HCT116 (cell line): ENCODE measurements at regions not wholly inside any gene's neighbourhood (a gene's known extent, or its start where the extent isn't known, plus 50 kb on each side); places are given as distances from the start of the nearest gene placed in this dataset.

Source experiments
- ATAC-seq: fragments of 200-7000 bp; cut with Tn5 transposase; 2 replicates; pipeline ENCODE4 v1.9.1; 2020; ENCODE audit warnings: mild to moderate bottlenecking, moderate library complexity
- BruUV-seq: library from RNA; stranded (reverse); fragments of 400-500 nt; replicated peaks from 2 replicates; lab custom pipeline; 2021; lab: Mats Ljungman, UMichigan
- CTCF ChIA-PET: fragments of 300-600 bp; sonication (Branson Sonifier 250); formaldehyde crosslinking; loops from one replicate; lab custom pipeline; 2021; ENCODE audit warnings: antibody characterized with exemption; lab: Charles Lee
- POLR2A ChIA-PET: fragments of 300-600, 350-600 bp; sonication (Branson Sonifier 250); formaldehyde crosslinking; loops from one replicate; lab custom pipeline; 2021; ENCODE audit warnings: antibody characterized with exemption; lab: Charles Lee
- RAD21 ChIA-PET, 2 experiments: fragments of 300-600 bp; sonication (Branson Sonifier 250); formaldehyde crosslinking; loops; one replicate each; lab custom pipeline; 2023; ENCODE audit warnings: low total read pairs in 2 of 2; ENCODE audit not compliant: uncharacterized antibody in 2 of 2, unreplicated experiment in 2 of 2, low non-redundant PET in 1 of 2; lab: Charles Lee
- DNase-seq: peaks from one replicate; pipeline ENCODE4 v3.0.0-alpha.2; 2010; ENCODE audit warnings: low read depth, low spot score
- H2AFZ ChIP-seq: fragments of 200-600 bp; shearing (Covaris generic), sonication (generic); 2 replicates; pipeline ENCODE4 v1.6.1; 2017; ENCODE audit warnings: low read depth, mixed run types, mixed read lengths, antibody characterized with exemption, low read length; ENCODE audit not compliant: poor library complexity, severe bottlenecking
- H3K27ac ChIP-seq: 2 replicates; pipeline ENCODE4 v1.5.1; 2012; ENCODE audit warnings: low read depth, low read length
- H3K27me3 ChIP-seq: fragments of 200-600 bp; sonication (generic); 2 replicates; pipeline ENCODE4 v1.6.1; 2016; ENCODE audit warnings: mixed run types, low read length, mixed read lengths; ENCODE audit not compliant: insufficient read depth
- H3K36me3 ChIP-seq, 2 experiments: fragments of 200-500 bp in 1 of 2; fragments of 200-600 bp in 1 of 2; sonication (Bioruptor generic) in 1 of 2; sonication (generic) in 1 of 2; 2 replicates each; pipeline versions ENCODE4 v1.5.1 to v1.6.1; 2014 to 2016; ENCODE audit warnings: low read length in 2 of 2, inconsistent platforms in 1 of 2, mixed read lengths in 1 of 2, mixed run types in 1 of 2; ENCODE audit not compliant: insufficient read depth in 2 of 2, control insufficient read depth in 1 of 2
- H3K4me1 ChIP-seq, 2 experiments: fragments of 200-600 bp in 1 of 2; sonication (generic) in 1 of 2; 2 replicates each; pipeline versions ENCODE4 v1.5.1 to v1.6.1; 2012 to 2017; ENCODE audit warnings: low read length in 2 of 2, inconsistent platforms in 1 of 2, mild to moderate bottlenecking in 1 of 2, mixed read lengths in 1 of 2, mixed run types in 1 of 2, moderate library complexity in 1 of 2; ENCODE audit not compliant: insufficient read depth in 2 of 2, control insufficient read depth in 1 of 2
- H3K4me2 ChIP-seq: fragments of 200-600 bp; sonication (generic); 2 replicates; pipeline ENCODE4 v1.6.1; 2017; ENCODE audit warnings: mixed run types, low read length, mixed read lengths
- H3K4me3 ChIP-seq, 2 experiments: fragments of 200-600 bp in 1 of 2; sonication (generic) in 1 of 2; replicated peaks in 1 of 2; 2 replicates each; pipeline ENCODE4 v1.5.1; 2011 to 2016; ENCODE audit warnings: low read length in 2 of 2, control low read depth in 1 of 2, low read depth in 1 of 2, mild to moderate bottlenecking in 1 of 2, mixed read lengths in 1 of 2, mixed run types in 1 of 2
- H3K79me2 ChIP-seq: fragments of 200-600 bp; sonication (generic); 2 replicates; pipeline ENCODE4 v1.6.1; 2017; ENCODE audit warnings: mild to moderate bottlenecking, mixed run types, low read length, moderate library complexity, mixed read lengths; ENCODE audit not compliant: insufficient read depth
- H3K9ac ChIP-seq: fragments of 200-600 bp; sonication (generic); 2 replicates; pipeline ENCODE4 v1.6.1; 2016; ENCODE audit warnings: low read length, mixed read lengths
- H3K9me2 ChIP-seq: fragments of 200-600 bp; sonication (generic), shearing (Covaris generic); 2 replicates; pipeline ENCODE4 v1.6.1; 2017; ENCODE audit warnings: mixed run types, mild to moderate bottlenecking, moderate library complexity; ENCODE audit not compliant: insufficient read depth
- H3K9me3 ChIP-seq, 2 experiments: fragments of 200-500 bp in 1 of 2; fragments of 200-600 bp in 1 of 2; sonication (Bioruptor generic) in 1 of 2; sonication (generic) in 1 of 2; 2 replicates each; pipeline ENCODE4 v1.6.1; 2014 to 2017; ENCODE audit warnings: low read length in 2 of 2, mixed read lengths in 2 of 2, inconsistent platforms in 1 of 2, low read depth in 1 of 2, mild to moderate bottlenecking in 1 of 2, mixed run types in 1 of 2, moderate library complexity in 1 of 2; ENCODE audit not compliant: control insufficient read depth in 1 of 2, insufficient read depth in 1 of 2
- H4K20me1 ChIP-seq: fragments of 200-600 bp; sonication (generic), shearing (Covaris generic); 2 replicates; pipeline ENCODE4 v1.6.1; 2017; ENCODE audit warnings: mixed run types, mild to moderate bottlenecking, moderate library complexity; ENCODE audit not compliant: insufficient read depth
- ATF3 ChIP-seq: IDR thresholded peaks from 2 replicates; pipeline ENCODE4 v1.6.1; 2012
- CBX3 ChIP-seq: IDR thresholded peaks from 2 replicates; pipeline ENCODE4 v1.6.1; 2012; ENCODE audit warnings: low read depth
- CEBPB ChIP-seq: IDR thresholded peaks from 2 replicates; pipeline ENCODE4 v1.6.1; 2012; ENCODE audit warnings: low read depth
- CTCF ChIP-seq, 3 experiments: fragments of 200-600 bp in 1 of 3; sonication (generic) in 1 of 3; IDR thresholded peaks in 2 of 3; conservative IDR thresholded peaks in 1 of 3; 2 replicates each; pipeline ENCODE4 v1.5.1; 2012 to 2017; ENCODE audit warnings: low read depth in 2 of 3, low read length in 2 of 3, antibody characterized with exemption in 1 of 3, borderline replicate concordance in 1 of 3, control low read depth in 1 of 3, mild to moderate bottlenecking in 1 of 3, mixed read lengths in 1 of 3, mixed run types in 1 of 3, moderate library complexity in 1 of 3; ENCODE audit not compliant: insufficient read depth in 1 of 3
- EGR1 ChIP-seq: IDR thresholded peaks from 2 replicates; pipeline ENCODE4 v1.6.1; 2012; ENCODE audit warnings: low read depth
- EZH2 ChIP-seq: fragments of 200-600 bp; sonication (generic); IDR thresholded peaks from 2 replicates; pipeline ENCODE4 v1.6.1; 2017; ENCODE audit warnings: antibody characterized with exemption, mixed run types
- EZH2phosphoT487 ChIP-seq: fragments of 200-600 bp; IDR thresholded peaks from 2 replicates; pipeline ENCODE4 v1.6.1; 2018; ENCODE audit warnings: antibody characterized with exemption, borderline replicate concordance
- FOSL1 ChIP-seq: IDR thresholded peaks from 2 replicates; pipeline ENCODE4 v1.6.1; 2012; ENCODE audit warnings: low read depth
- JUND ChIP-seq: IDR thresholded peaks from 2 replicates; pipeline ENCODE4 v1.6.1; 2012
- MAX ChIP-seq: IDR thresholded peaks from 2 replicates; pipeline ENCODE4 v1.6.1; 2012
- POLR2A ChIP-seq: IDR thresholded peaks from 2 replicates; pipeline ENCODE4 v1.7.0; 2011; ENCODE audit warnings: borderline replicate concordance; ENCODE audit not compliant: insufficient read depth, insufficient read length; ENCODE audit errors: extremely low read depth
- POLR2AphosphoS5 ChIP-seq: IDR thresholded peaks from 2 replicates; pipeline ENCODE4 v1.6.1; 2011; ENCODE audit warnings: mild to moderate bottlenecking, low read depth, low read length, moderate library complexity
- REST ChIP-seq: IDR thresholded peaks from 2 replicates; pipeline ENCODE4 v1.6.1; 2012; ENCODE audit warnings: low read depth
- SIN3A ChIP-seq: IDR thresholded peaks from 2 replicates; pipeline ENCODE4 v1.6.1; 2012; ENCODE audit warnings: low read depth
- SP1 ChIP-seq: IDR thresholded peaks from 2 replicates; pipeline ENCODE4 v1.6.1; 2012; ENCODE audit warnings: low read depth
- ZBTB33 ChIP-seq: IDR thresholded peaks from 2 replicates; pipeline ENCODE4 v1.6.1; 2011; ENCODE audit warnings: mild to moderate bottlenecking, low read length, moderate library complexity; ENCODE audit not compliant: insufficient replicate concordance; ENCODE audit errors: extremely low read depth
- ZFX ChIP-seq: fragments of 450-650 bp; IDR thresholded peaks from 2 replicates; pipeline ENCODE4 v1.6.1; 2017
- ZNF274 ChIP-seq: fragments of 200-500 bp; sonication (Bioruptor generic); IDR thresholded peaks from 2 replicates; pipeline ENCODE4 v1.6.1; 2014; ENCODE audit warnings: mild to moderate bottlenecking, low read depth, low read length, inconsistent platforms
- intact Hi-C: fragments of 100-400 bp; cut with micrococcal nuclease; formaldehyde crosslinking; loops from 2 replicates; pipeline ENCODE4 v1.10.0; 2022

GRCh38 chr6:149130090-149130489 is 187.4 kb upstream of the TAB2 start:
- no peak for TF ChIP-seq POLR2AphosphoS5
- no peak for TF ChIP-seq CEBPB
- no peak for TF ChIP-seq SIN3A
- TF ChIP-seq ZNF274 = no peak
- no peak for TF ChIP-seq ATF3
- no peak for TF ChIP-seq POLR2A
- no peak for TF ChIP-seq EZH2phosphoT487
- no peak for TF ChIP-seq FOSL1
- TF ChIP-seq REST = no peak
- TF ChIP-seq ZFX = no peak
- TF ChIP-seq JUND = no peak
- no peak for TF ChIP-seq EGR1
- TF ChIP-seq CBX3 = no peak
- no peak for TF ChIP-seq ZBTB33
- no peak for TF ChIP-seq EZH2
- no peak for TF ChIP-seq MAX
- no peak for TF ChIP-seq CTCF (IDR thresholded peaks at IDR 0.05 in 2 of 3, conservative IDR thresholded peaks at IDR 0.05 in 1 of 3; ENCODE audit: borderline replicate concordance in 1 of 3, insufficient read depth in 1 of 3, low read depth in 2 of 3, low read length in 2 of 3)
- no peak for TF ChIP-seq SP1
- H2AFZ ChIP-seq = no peak overlapping the region

More at GRCh38 chr6:149130090-149130489, 187.4 kb upstream of the TAB2 start:
- Histone ChIP-seq H3K79me2 (no peaks in the 10 kb centered on the region), H3K4me3 (no peak overlapping the region), H4K20me1 (no peaks in the 10 kb centered on the region), H3K27ac (no peak overlapping the region), H3K36me3 (no peaks in the 10 kb centered on the region), H3K27me3 (no peaks in the 10 kb centered on the region), H3K9ac (no peak overlapping the region), H3K4me1 (peaks cover 5% of the 10 kb centered on the region in 2 experiments; a peak in 3 of 4 replicates), H3K9me2 (no peaks in the 10 kb centered on the region), H3K4me2 (no peak overlapping the region), H3K9me3 (no peaks in the 10 kb centered on the region)
- POLR2A ChIA-PET = no interaction called here
- no peak for ATAC-seq
- CTCF ChIA-PET = no interaction called here
- no peak for DNase-seq
- no TSS peak for BruUV-seq
- RAD21 ChIA-PET = no interaction called here
- intact Hi-C loops = no loop called here
